Body of pancreas (tissue), 4 donors: ENCODE measurements at regions not wholly inside any gene's neighbourhood (a gene's known extent, or its start where the extent isn't known, plus 50 kb on each side); places are given as distances from the start of the nearest gene placed in this dataset.

ENCODE experiments used
- POLR2A ChIP-seq, 3 donors: fragments of 450-650 bp; IDR thresholded peaks; one replicate each; pipeline ENCODE4 v1.6.1; 2016; ENCODE audit warnings: antibody characterized with exemption in 3 of 3, mild to moderate bottlenecking in 2 of 3
- TF ChIP-seq, protein P1 (sequence below), 7 experiments: fragments of 450-650 bp in 4 of 7; fragments of 200-600 bp in 3 of 7; sonication (generic) in 3 of 7; IDR thresholded peaks; one replicate each; pipeline ENCODE4 v1.5.1; 2016 to 2019; ENCODE audit warnings: antibody characterized with exemption in 7 of 7

DNA sequence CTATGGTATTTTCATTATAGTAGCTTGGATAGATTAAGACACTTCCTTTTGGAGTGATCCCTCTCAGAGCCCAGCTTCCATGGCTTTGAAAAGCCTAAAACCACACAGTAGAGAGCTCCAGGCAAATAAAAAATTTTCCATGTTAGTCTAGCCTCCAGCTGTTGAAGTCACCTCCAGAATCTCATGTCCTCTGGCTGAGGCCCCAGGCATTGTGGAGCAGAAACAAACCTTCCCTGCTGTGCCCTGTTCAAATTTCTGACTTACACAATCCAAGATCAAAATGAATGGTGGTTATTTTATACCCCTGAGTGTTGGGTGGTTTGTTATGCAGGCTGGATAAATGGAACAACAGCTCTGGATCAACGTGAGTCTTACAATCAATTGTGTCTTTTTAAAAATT lies 203.9 kb downstream of the ICE1 start:
- TF ChIP-seq, protein P1, sequence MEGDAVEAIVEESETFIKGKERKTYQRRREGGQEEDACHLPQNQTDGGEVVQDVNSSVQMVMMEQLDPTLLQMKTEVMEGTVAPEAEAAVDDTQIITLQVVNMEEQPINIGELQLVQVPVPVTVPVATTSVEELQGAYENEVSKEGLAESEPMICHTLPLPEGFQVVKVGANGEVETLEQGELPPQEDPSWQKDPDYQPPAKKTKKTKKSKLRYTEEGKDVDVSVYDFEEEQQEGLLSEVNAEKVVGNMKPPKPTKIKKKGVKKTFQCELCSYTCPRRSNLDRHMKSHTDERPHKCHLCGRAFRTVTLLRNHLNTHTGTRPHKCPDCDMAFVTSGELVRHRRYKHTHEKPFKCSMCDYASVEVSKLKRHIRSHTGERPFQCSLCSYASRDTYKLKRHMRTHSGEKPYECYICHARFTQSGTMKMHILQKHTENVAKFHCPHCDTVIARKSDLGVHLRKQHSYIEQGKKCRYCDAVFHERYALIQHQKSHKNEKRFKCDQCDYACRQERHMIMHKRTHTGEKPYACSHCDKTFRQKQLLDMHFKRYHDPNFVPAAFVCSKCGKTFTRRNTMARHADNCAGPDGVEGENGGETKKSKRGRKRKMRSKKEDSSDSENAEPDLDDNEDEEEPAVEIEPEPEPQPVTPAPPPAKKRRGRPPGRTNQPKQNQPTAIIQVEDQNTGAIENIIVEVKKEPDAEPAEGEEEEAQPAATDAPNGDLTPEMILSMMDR (IDR thresholded peaks at IDR 0.05): no peak
- no peak for TF ChIP-seq POLR2A (IDR thresholded peaks at IDR 0.05)
